Panc1 (cell line): ENCODE measurements at regions not wholly inside any gene's neighbourhood (a gene's known extent, or its start where the extent isn't known, plus 50 kb on each side); places are given as distances from the start of the nearest gene placed in this dataset.

Experiments used
- ATAC-seq: fragments of 200-7000 bp; cut with Tn5 transposase; 2 replicates; pipeline ENCODE4 v1.9.1; 2020; ENCODE audit warnings: mild to moderate bottlenecking, moderate library complexity
- BruUV-seq: library from RNA; stranded (reverse); fragments of 400-500 nt; replicated peaks from 2 replicates; lab custom pipeline; 2021; lab: Mats Ljungman, UMichigan
- CTCF ChIA-PET: fragments of 300-600 bp; sonication (Branson Sonifier 250); formaldehyde crosslinking; loops from one replicate; lab custom pipeline; 2022; ENCODE audit warnings: antibody characterized with exemption; lab: Charles Lee
- POLR2A ChIA-PET: fragments of 300-600 bp; sonication (Branson Sonifier 250); formaldehyde crosslinking; loops from one replicate; lab custom pipeline; 2022; ENCODE audit warnings: antibody characterized with exemption; lab: Charles Lee
- DNase-seq: peaks from one replicate; pipeline ENCODE4 v3.0.0-alpha.2; 2010; ENCODE audit warnings: low read depth, low spot score
- H3K27ac ChIP-seq: 2 replicates; pipeline ENCODE4 v1.5.1; 2011; ENCODE audit warnings: mild to moderate bottlenecking, low read length, inconsistent platforms
- H3K27me3 ChIP-seq: fragments of 200-500 bp; sonication (Bioruptor generic); 2 replicates; pipeline ENCODE4 v1.6.0; 2014; ENCODE audit warnings: low read length, inconsistent platforms; ENCODE audit not compliant: control insufficient read depth, insufficient read depth
- H3K36me3 ChIP-seq: fragments of 200-500 bp; sonication (Bioruptor generic); 2 replicates; pipeline ENCODE4 v1.5.1; 2014; ENCODE audit warnings: inconsistent platforms, mild to moderate bottlenecking, low read length, moderate library complexity; ENCODE audit not compliant: control insufficient read depth, insufficient read depth
- H3K4me1 ChIP-seq: 2 replicates; pipeline ENCODE4 v1.5.1; 2011; ENCODE audit warnings: inconsistent platforms, mild to moderate bottlenecking, low read length, moderate library complexity; ENCODE audit not compliant: control insufficient read depth, insufficient read depth
- H3K4me3 ChIP-seq, 2 experiments: 2 replicates each; pipeline ENCODE4 v1.5.1; 2011 to 2012; ENCODE audit warnings: low read depth in 2 of 2, low read length in 2 of 2, mild to moderate bottlenecking in 2 of 2, inconsistent platforms in 1 of 2, moderate library complexity in 1 of 2
- H3K9me3 ChIP-seq: fragments of 200-500 bp; sonication (Bioruptor generic); 2 replicates; pipeline ENCODE4 v1.5.1; 2014; ENCODE audit warnings: low read depth, mild to moderate bottlenecking, inconsistent platforms, low read length, moderate library complexity; ENCODE audit not compliant: control insufficient read depth, insufficient read depth
- CTCF ChIP-seq: fragments of 450-650 bp; IDR thresholded peaks from 2 replicates; pipeline ENCODE4 v1.5.1; 2017; ENCODE audit warnings: mild to moderate bottlenecking
- POLR2AphosphoS5 ChIP-seq: IDR thresholded peaks from 2 replicates; pipeline ENCODE4 v1.6.1; 2012; ENCODE audit warnings: mild to moderate bottlenecking, low read depth, low read length, moderate library complexity
- REST ChIP-seq, 2 experiments: IDR thresholded peaks; 2 replicates each; pipeline ENCODE4 v1.6.1; 2011 to 2012; ENCODE audit warnings: low read depth in 2 of 2, control low read depth in 1 of 2, low read length in 1 of 2, mild to moderate bottlenecking in 1 of 2, moderate library complexity in 1 of 2; ENCODE audit not compliant: insufficient read depth in 1 of 2
- SIN3A ChIP-seq: IDR thresholded peaks from 2 replicates; pipeline ENCODE4 v1.6.1; 2012; ENCODE audit warnings: low read depth, mild to moderate bottlenecking, low read length, moderate library complexity, borderline replicate concordance; ENCODE audit not compliant: insufficient read depth
- TCF7L2 ChIP-seq: IDR thresholded peaks from 2 replicates; pipeline ENCODE4 v1.6.1; 2011; ENCODE audit warnings: mild to moderate bottlenecking, low read depth, low read length, inconsistent platforms
- in situ Hi-C: cut with HindIII; loops from 2 replicates; pipeline ENCODE4 v1.10.0; 2016; ENCODE audit warnings: low sequenced_read_pairs, low pct_unique_long_range_greater_than_20kb
- intact Hi-C: fragments of 100-400 bp; cut with micrococcal nuclease; formaldehyde crosslinking; loops from one replicate; pipeline ENCODE4 v1.10.0; 2022; ENCODE audit not compliant: unreplicated experiment

- intact Hi-C loops = no loop called here
- H3K36me3 ChIP-seq = no peaks in the 10 kb centered on the region
- no peaks in the 10 kb centered on the region for H3K27me3 ChIP-seq
- ChIA-PET CTCF (no interaction called here), POLR2A (no interaction called here)
- no TSS peak for BruUV-seq
- no peak overlapping the region for H3K27ac ChIP-seq
- in situ Hi-C loops = no loop called here
- no peaks in the 10 kb centered on the region; the same call in 1 of the 2 replicates for H3K9me3 ChIP-seq
- TF ChIP-seq SIN3A (no peak), REST (IDR thresholded peaks at IDR 0.05; ENCODE audit: insufficient read depth in 1 of 2, low read depth in 2 of 2, low read length in 1 of 2) (no peak), TCF7L2 (no peak), CTCF (no peak)
- DNase-seq = no peak
- H3K4me1 ChIP-seq = no peaks in the 10 kb centered on the region
- no peak for ATAC-seq
- H3K4me3 ChIP-seq = no peak overlapping the region
Measured at GRCh38 chr6:54525731-54526130, 217.5 kb downstream of the TINAG start.

GRCh38 chr6:54533567-54533966, 225.3 kb downstream of the TINAG start:
- TF ChIP-seq POLR2AphosphoS5 (no peak), CTCF (no peak), SIN3A (no peak), TCF7L2 (no peak), REST (IDR thresholded peaks at IDR 0.05; ENCODE audit: insufficient read depth in 1 of 2, low read depth in 2 of 2, low read length in 1 of 2) (no peak)

More at GRCh38 chr6:54533567-54533966, 225.3 kb downstream of the TINAG start:
- ChIA-PET CTCF (no interaction called here), POLR2A (no interaction called here)
- Histone ChIP-seq H3K4me1 (no peaks in the 10 kb centered on the region), H3K36me3 (no peaks in the 10 kb centered on the region), H3K9me3 (peaks cover 4% of the 10 kb centered on the region; the same call in 1 of the 2 replicates), H3K27me3 (no peaks in the 10 kb centered on the region), H3K4me3 (no peak overlapping the region), H3K27ac (no peak overlapping the region)
- intact Hi-C loops = no loop called here
- in situ Hi-C loops = no loop called here
- ATAC-seq = no peak
- no TSS peak for BruUV-seq
- no peak for DNase-seq
